K562 (cell line): ENCODE measurements at regions not wholly inside any gene's neighbourhood (a gene's known extent, or its start where the extent isn't known, plus 50 kb on each side); places are given as distances from the start of the nearest gene placed in this dataset.

ENCODE experiments used
- ATAC-seq: fragments of 200-7000 bp; cut with Tn5 transposase; 3 replicates; pipeline ENCODE4 v1.9.1; 2020; ENCODE audit warnings: moderate library complexity
- BruUV-seq: library from RNA; stranded (reverse); fragments of 400-500 nt; replicated peaks from 2 replicates; lab custom pipeline; 2021; lab: Mats Ljungman, UMichigan
- CTCF ChIA-PET: fragments of 300-600 bp; formaldehyde crosslinking; extraction: SDS; loops from one replicate; lab custom pipeline; 2021; ENCODE audit warnings: low intra/inter-chr PET ratio; lab: Yijun Ruan, JAX
- POLR2A ChIA-PET: fragments of 300-600, 350-650 bp; sonication (Branson Sonifier 250); formaldehyde crosslinking; extraction: SDS; loops from one replicate; lab custom pipeline; 2021; ENCODE audit warnings: antibody characterized with exemption, inconsistent platforms; lab: Yijun Ruan, JAX
- DNase-seq, 4 experiments: peaks; one replicate each; pipeline versions ENCODE4 v3.0.0 to v3.0.0-alpha.2; 2011 to 2018; ENCODE audit warnings: low spot score in 3 of 4, mixed read lengths in 3 of 4; ENCODE audit errors: extremely low read depth in 1 of 4
- FAIRE-seq: peaks from 2 replicates; lab custom pipeline; 2011; peaks lifted over from hg19 to GRCh38; lab: Jason Lieb, UNC
- H2AFZ ChIP-seq: 2 replicates; pipeline ENCODE4 v1.6.0; 2011; ENCODE audit warnings: low read depth, low read length, control low read depth, inconsistent platforms
- H3K27ac ChIP-seq: fragments of 200-600 bp; 3 replicates; pipeline ENCODE4 v1.8.0; 2011; ENCODE audit warnings: low read depth, mild to moderate bottlenecking, control low read depth, inconsistent platforms, low read length, moderate library complexity, mixed read lengths; ENCODE audit errors: extremely low read depth
- H3K27me3 ChIP-seq, 2 experiments: fragments of 300-600 bp in 1 of 2; 2 replicates in 1 of 2; 3 replicates in 1 of 2; pipeline versions ENCODE4 v1.6.0 to v1.8.0; 2011; ENCODE audit warnings: inconsistent platforms in 2 of 2, low read length in 2 of 2, mild to moderate bottlenecking in 1 of 2, mixed read lengths in 1 of 2, moderate library complexity in 1 of 2; ENCODE audit not compliant: control insufficient read depth in 2 of 2, insufficient read depth in 2 of 2
- H3K36me3 ChIP-seq: fragments of 300-600 bp; 3 replicates; pipeline ENCODE4 v1.8.0; 2011; ENCODE audit warnings: mild to moderate bottlenecking, low read length, inconsistent platforms; ENCODE audit not compliant: control insufficient read depth, insufficient read depth
- H3K4me1 ChIP-seq, 2 experiments: fragments of 200-600 bp in 1 of 2; replicated peaks in 1 of 2; 2 replicates in 1 of 2; 3 replicates in 1 of 2; pipeline versions ENCODE4 v1.5.1 to v1.8.0; 2011; ENCODE audit warnings: inconsistent platforms in 2 of 2, low read length in 2 of 2, mild to moderate bottlenecking in 1 of 2, mixed read lengths in 1 of 2, moderate library complexity in 1 of 2; ENCODE audit not compliant: control insufficient read depth in 2 of 2, insufficient read depth in 2 of 2
- H3K4me2 ChIP-seq: 2 replicates; pipeline ENCODE4 v1.6.1; 2011; ENCODE audit warnings: low read length, control low read depth, inconsistent platforms, mixed read lengths; ENCODE audit not compliant: insufficient read depth
- H3K4me3 ChIP-seq: fragments of 200-600 bp; sonication (generic), shearing (Covaris generic); 2 replicates; pipeline ENCODE4 v1.5.1; 2016; ENCODE audit warnings: control low read depth, inconsistent platforms
- H3K79me2 ChIP-seq: fragments of 200-600 bp; 3 replicates; pipeline ENCODE4 v1.8.0; 2011; ENCODE audit warnings: low read length, inconsistent platforms; ENCODE audit not compliant: control insufficient read depth, insufficient read depth
- H3K9ac ChIP-seq, 2 experiments: 2 replicates each; pipeline versions ENCODE4 v1.6.0 to v1.6.1; 2011; ENCODE audit warnings: low read depth in 2 of 2, low read length in 2 of 2, control low read depth in 1 of 2, inconsistent platforms in 1 of 2, mild to moderate bottlenecking in 1 of 2, mixed read lengths in 1 of 2; ENCODE audit not compliant: insufficient read depth in 1 of 2
- H3K9me1 ChIP-seq: one replicate; pipeline ENCODE4 v1.6.0; 2011; ENCODE audit warnings: inconsistent platforms, mild to moderate bottlenecking, low read length, moderate library complexity; ENCODE audit not compliant: control insufficient read depth, insufficient read depth
- H3K9me3 ChIP-seq: replicated peaks from 2 replicates; pipeline ENCODE4 v1.5.1; 2011; ENCODE audit warnings: low read depth, low read length, inconsistent platforms; ENCODE audit not compliant: control insufficient read depth, insufficient read depth
- H4K20me1 ChIP-seq: replicated peaks from 2 replicates; pipeline ENCODE4 v1.6.1; 2011; ENCODE audit warnings: low read length, inconsistent platforms, mixed read lengths; ENCODE audit not compliant: control insufficient read depth, insufficient read depth
- ARID3A ChIP-seq: IDR thresholded peaks from 2 replicates; pipeline ENCODE4 v1.6.1; 2012; ENCODE audit warnings: low read depth, low read length, improper control_type of control experiment, borderline replicate concordance
- EP300 ChIP-seq: IDR thresholded peaks from 2 replicates; pipeline ENCODE4 v1.6.1; 2012; ENCODE audit warnings: low read length, improper control_type of control experiment
- HMGN3 ChIP-seq: IDR thresholded peaks from 2 replicates; pipeline ENCODE4 v1.6.1; 2011; ENCODE audit warnings: borderline replicate concordance, low read depth, mild to moderate bottlenecking, mixed read lengths, low read length; ENCODE audit not compliant: insufficient read length; ENCODE audit errors: extremely low read depth
- HMGXB4 ChIP-seq: sonication (generic); formaldehyde crosslinking; IDR thresholded peaks from 2 replicates; pipeline ENCODE4 v1.8.1; 2023; ENCODE audit warnings: mild to moderate bottlenecking, missing genetic modification reagents
- KDM1A ChIP-seq, 2 experiments: fragments of 450-650 bp; IDR thresholded peaks; 2 replicates each; pipeline ENCODE4 v1.6.1; 2016; ENCODE audit warnings: mild to moderate bottlenecking in 2 of 2
- MED1 ChIP-seq: sonication (generic); formaldehyde crosslinking; IDR thresholded peaks from 2 replicates; pipeline ENCODE4 v1.8.1; 2023; ENCODE audit warnings: missing genetic modification reagents, borderline replicate concordance
- NFE2 ChIP-seq: IDR thresholded peaks from 2 replicates; pipeline ENCODE4 v1.6.1; 2014; ENCODE audit warnings: antibody characterized with exemption, low read depth
- POLR2AphosphoS5 ChIP-seq: IDR thresholded peaks from 2 replicates; pipeline ENCODE4 v1.6.1; 2011; ENCODE audit warnings: mild to moderate bottlenecking, low read depth, low read length, moderate library complexity; ENCODE audit not compliant: control insufficient read depth, insufficient read depth
- SMARCB1 ChIP-seq: IDR thresholded peaks from 2 replicates; pipeline ENCODE4 v1.6.1; 2011; ENCODE audit warnings: improper control_type of control experiment, low read depth; ENCODE audit not compliant: insufficient read length
- TAF15 ChIP-seq: fragments of 200-400 bp; formaldehyde crosslinking; IDR thresholded peaks from 2 replicates; pipeline ENCODE4 v1.6.1; 2017; ENCODE audit warnings: mild to moderate bottlenecking, low read depth, low read length, moderate library complexity
- XRCC3 ChIP-seq: fragments of 450-650 bp; IDR thresholded peaks from 2 replicates; pipeline ENCODE4 v1.6.1; 2017; ENCODE audit warnings: mild to moderate bottlenecking, moderate library complexity
- ZKSCAN3 ChIP-seq: fragments of 250-450 bp; sonication (Bioruptor Pico); IDR thresholded peaks from 2 replicates; pipeline ENCODE4 v1.4.0; 2020
- ZMIZ1 ChIP-seq, 2 experiments: fragments of 150-350 bp in 1 of 2; IDR thresholded peaks; 2 replicates each; pipeline ENCODE4 v1.6.1; 2012 to 2016; ENCODE audit warnings: low read depth in 2 of 2, low read length in 2 of 2, mild to moderate bottlenecking in 1 of 2, moderate library complexity in 1 of 2
- ZNF408 ChIP-seq: fragments of 250-450 bp; sonication (Bioruptor Pico); IDR thresholded peaks from 2 replicates; pipeline ENCODE4 v1.4.0; 2020; ENCODE audit warnings: low read depth, mild to moderate bottlenecking, moderate library complexity
- WGBS: fragments of 100-300 bp; shearing (Covaris generic); methylation state at CpG from one replicate; pipeline ENCODE4 v1.1.6; 2016; ENCODE audit warnings: low coverage, mixed read lengths; ENCODE audit not compliant: insufficient coverage; ENCODE audit errors: missing lambda C conversion rate; 5-methylcytosine and 5-hydroxymethylcytosine counted together
- in situ Hi-C: fragments of 300-500 bp; cut with MboI; formaldehyde crosslinking; loops from 4 replicates; pipeline ENCODE4 v1.15.0; 2018; ENCODE audit warnings: inconsistent platforms, mixed read lengths
- intact Hi-C: fragments of 100-400 bp; cut with micrococcal nuclease; formaldehyde crosslinking; loops from 2 replicates; pipeline ENCODE4 v1.14.2; 2022

- no peaks in the 10 kb centered on the region for H3K9me1 ChIP-seq
- no peaks in the 10 kb centered on the region for H3K4me1 ChIP-seq
- no peak overlapping the region for H3K9ac ChIP-seq
- ChIA-PET CTCF (no interaction called here), POLR2A (no interaction called here)
- intact Hi-C loops (no loop called here), in situ Hi-C loops (no loop called here)
- H3K27ac ChIP-seq: no peak overlapping the region
- H4K20me1 ChIP-seq: no peaks in the 10 kb centered on the region
- DNase-seq (no peak), FAIRE-seq (no peak), ATAC-seq (no peak)
- no peaks in the 10 kb centered on the region for H3K79me2 ChIP-seq
- no peaks in the 10 kb centered on the region for H3K36me3 ChIP-seq
- H3K4me3 ChIP-seq: no peak overlapping the region
- no peak overlapping the region for H3K4me2 ChIP-seq
- H3K27me3 ChIP-seq: no peaks in the 10 kb centered on the region
- no peaks in the 10 kb centered on the region for H3K9me3 ChIP-seq
- no TSS peak for BruUV-seq
- no peak overlapping the region for H2AFZ ChIP-seq
- 0% methylated on average over 2 of the region's 2 CpGs for WGBS
- TF ChIP-seq HMGN3 (no peak), TAF15 (no peak), EP300 (no peak), ZKSCAN3 (CRISPR knock-in tag) (no peak), KDM1A (IDR thresholded peaks at IDR 0.05) (no peak), HMGXB4 (CRISPR knock-in tag) (no peak), XRCC3 (no peak), SMARCB1 (no peak), ZMIZ1 (IDR thresholded peaks at IDR 0.05; ENCODE audit: low read depth in 2 of 2, low read length in 2 of 2) (no peak), POLR2AphosphoS5 (no peak), NFE2 (no peak), ARID3A (no peak), MED1 (no peak), ZNF408 (no peak)
Measured at GRCh38 chr7:45446195-45446944, 127.8 kb upstream of the ADCY1 start.
